ENCODE measurements at regions not wholly inside any gene's neighbourhood (a gene's known extent, or its start where the extent isn't known, plus 50 kb on each side); places are given as distances from the start of the nearest gene placed in this dataset.

- TF ChIP-seq EZH2 (IDR thresholded peaks at IDR 0.05; ENCODE audit: low read length, missing control alignments) (no peak), CTCF (conservative IDR thresholded peaks at IDR 0.05 in 1 of 2, IDR thresholded peaks at IDR 0.05 in 1 of 2; ENCODE audit: low read depth in 1 of 2, low read length in 2 of 2) (no peak)
- Histone ChIP-seq H3K4me2 (ENCODE audit: extremely low read depth, insufficient read depth, low read length) (no peak overlapping the region), H3K4me3 (replicated peaks in 1 of 4; ENCODE audit: control extremely low read depth in 1 of 4, insufficient read depth in 1 of 4, low read depth in 3 of 4, low read length in 4 of 4) (no peak overlapping the region), H3K9ac (ENCODE audit: insufficient read depth, low read length) (no peak overlapping the region), H4K20me1 (ENCODE audit: control insufficient read depth, extremely low read depth, insufficient read depth, low read length) (no peaks in the 10 kb centered on the region), H3K27me3 (ENCODE audit: control insufficient read depth, insufficient read depth, low read length) (no peaks in the 10 kb centered on the region), H3K27ac (ENCODE audit: insufficient read depth, low read length) (no peak overlapping the region), H3K4me1 (ENCODE audit: control insufficient read depth, extremely low read depth, insufficient read depth, low read length) (peaks cover 5% of the 10 kb centered on the region), H3K36me3 (ENCODE audit: control insufficient read depth, insufficient read depth, low read length) (no peaks in the 10 kb centered on the region), H3K9me3 (ENCODE audit: control insufficient read depth, insufficient read depth, low read depth, low read length) (no peaks in the 10 kb centered on the region), H3K79me2 (ENCODE audit: control insufficient read depth, insufficient read depth, low read length) (no peaks in the 10 kb centered on the region), H2AFZ (ENCODE audit: low read length) (no peak overlapping the region)
- DNase-seq (ENCODE audit: low read depth in 2 of 2) = peak in 1 of 2 donors; percentile 64
Measured at GRCh38 chr17:27241346-27241946, 52.5 kb upstream of the WSB1 start.

DNA sequence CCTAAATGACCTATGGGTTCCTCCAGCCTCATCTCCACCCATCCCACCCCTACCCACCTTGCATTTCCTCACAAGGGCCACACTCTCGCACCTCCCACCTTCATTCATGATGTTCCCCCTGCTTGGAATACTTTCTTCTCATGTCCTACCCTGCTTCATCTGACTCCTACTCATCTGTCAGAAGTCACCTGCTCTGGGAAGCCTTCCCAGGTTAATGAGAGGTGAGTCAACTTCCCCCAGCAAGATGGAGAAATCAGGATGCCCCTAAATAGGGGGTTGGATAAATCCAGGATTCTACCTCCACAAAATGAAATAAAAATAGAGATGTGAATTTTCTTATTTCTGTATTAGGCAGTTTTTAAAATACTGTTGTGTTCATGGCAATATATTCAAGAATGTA lies 51.0 kb upstream of the WSB1 start:
- Histone ChIP-seq H3K4me3 (replicated peaks in 1 of 4; ENCODE audit: control extremely low read depth in 1 of 4, insufficient read depth in 1 of 4, low read depth in 3 of 4, low read length in 4 of 4) (no peak overlapping the region), H2AFZ (ENCODE audit: low read length) (no peak overlapping the region), H3K27ac (ENCODE audit: insufficient read depth, low read length) (no peak overlapping the region), H3K36me3 (ENCODE audit: control insufficient read depth, insufficient read depth, low read length) (no peaks in the 10 kb centered on the region), H3K27me3 (ENCODE audit: control insufficient read depth, insufficient read depth, low read length) (no peaks in the 10 kb centered on the region), H3K9me3 (ENCODE audit: control insufficient read depth, insufficient read depth, low read depth, low read length) (no peaks in the 10 kb centered on the region), H3K4me2 (ENCODE audit: extremely low read depth, insufficient read depth, low read length) (no peak overlapping the region), H3K9ac (ENCODE audit: insufficient read depth, low read length) (no peak overlapping the region), H3K79me2 (ENCODE audit: control insufficient read depth, insufficient read depth, low read length) (no peaks in the 10 kb centered on the region), H4K20me1 (ENCODE audit: control insufficient read depth, extremely low read depth, insufficient read depth, low read length) (no peaks in the 10 kb centered on the region), H3K4me1 (ENCODE audit: control insufficient read depth, extremely low read depth, insufficient read depth, low read length) (peaks cover 11% of the 10 kb centered on the region)
- TF ChIP-seq EZH2 (IDR thresholded peaks at IDR 0.05; ENCODE audit: low read length, missing control alignments) (no peak), CTCF (conservative IDR thresholded peaks at IDR 0.05 in 1 of 2, IDR thresholded peaks at IDR 0.05 in 1 of 2; ENCODE audit: low read depth in 1 of 2, low read length in 2 of 2) (no peak)
- no peak for DNase-seq (ENCODE audit: low read depth in 2 of 2)

GRCh38 chr17:27244011-27244410 lies 49.9 kb upstream of the WSB1 start:
- Histone ChIP-seq H3K4me2 (ENCODE audit: extremely low read depth, insufficient read depth, low read length) (no peak overlapping the region), H3K4me1 (ENCODE audit: control insufficient read depth, extremely low read depth, insufficient read depth, low read length) (peaks cover 11% of the 10 kb centered on the region), H3K79me2 (ENCODE audit: control insufficient read depth, insufficient read depth, low read length) (no peaks in the 10 kb centered on the region), H3K9ac (ENCODE audit: insufficient read depth, low read length) (no peak overlapping the region), H3K4me3 (replicated peaks in 1 of 4; ENCODE audit: control extremely low read depth in 1 of 4, insufficient read depth in 1 of 4, low read depth in 3 of 4, low read length in 4 of 4) (no peak overlapping the region), H4K20me1 (ENCODE audit: control insufficient read depth, extremely low read depth, insufficient read depth, low read length) (no peaks in the 10 kb centered on the region), H3K36me3 (ENCODE audit: control insufficient read depth, insufficient read depth, low read length) (no peaks in the 10 kb centered on the region), H3K27me3 (ENCODE audit: control insufficient read depth, insufficient read depth, low read length) (no peaks in the 10 kb centered on the region), H3K27ac (ENCODE audit: insufficient read depth, low read length) (no peak overlapping the region), H3K9me3 (ENCODE audit: control insufficient read depth, insufficient read depth, low read depth, low read length) (no peaks in the 10 kb centered on the region), H2AFZ (ENCODE audit: low read length) (no peak overlapping the region)
- no peak for DNase-seq (ENCODE audit: low read depth in 2 of 2)
- TF ChIP-seq CTCF (conservative IDR thresholded peaks at IDR 0.05 in 1 of 2, IDR thresholded peaks at IDR 0.05 in 1 of 2; ENCODE audit: low read depth in 1 of 2, low read length in 2 of 2) (no peak), EZH2 (IDR thresholded peaks at IDR 0.05; ENCODE audit: low read length, missing control alignments) (no peak)

Measured in fibroblast of lung (primary cell).